HG02981 (cell line): ENCODE measurements at regions not wholly inside any gene's neighbourhood (a gene's known extent, or its start where the extent isn't known, plus 50 kb on each side); places are given as distances from the start of the nearest gene placed in this dataset.
"Not testable (repeated sequence)": the region's sequence is repeated elsewhere in the genome, so short reads cannot be mapped to it uniquely, and the experiment has no call there.

Experiments used
- ATAC-seq: cut with Tn5 transposase; IDR thresholded peaks from one replicate; pipeline ENCODE4 v1.9.1; 2021; ENCODE audit warnings: mild to moderate bottlenecking, moderate library complexity; ENCODE audit not compliant: unreplicated experiment

DNA sequence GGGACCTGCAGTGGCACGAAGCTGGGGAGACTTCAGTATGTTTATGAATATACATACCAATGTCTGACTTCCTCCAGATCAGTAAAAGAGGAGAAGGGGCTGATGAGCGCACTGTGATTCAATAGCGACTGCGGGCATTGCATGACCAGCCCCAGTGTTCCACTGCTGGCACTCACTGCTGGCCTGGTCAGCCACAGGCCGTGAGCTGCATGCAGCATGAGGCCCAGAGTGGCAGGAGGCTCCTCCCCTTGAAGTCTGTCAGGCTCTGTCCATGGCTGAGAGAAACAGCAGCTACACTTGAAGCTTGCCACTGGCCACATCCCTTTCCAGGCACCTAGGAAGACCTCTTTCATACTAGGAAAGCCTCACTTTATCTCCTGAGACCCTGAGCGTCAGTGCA is 265.9 kb upstream of the CDYL start:
- ATAC-seq, result no peak

DNA sequence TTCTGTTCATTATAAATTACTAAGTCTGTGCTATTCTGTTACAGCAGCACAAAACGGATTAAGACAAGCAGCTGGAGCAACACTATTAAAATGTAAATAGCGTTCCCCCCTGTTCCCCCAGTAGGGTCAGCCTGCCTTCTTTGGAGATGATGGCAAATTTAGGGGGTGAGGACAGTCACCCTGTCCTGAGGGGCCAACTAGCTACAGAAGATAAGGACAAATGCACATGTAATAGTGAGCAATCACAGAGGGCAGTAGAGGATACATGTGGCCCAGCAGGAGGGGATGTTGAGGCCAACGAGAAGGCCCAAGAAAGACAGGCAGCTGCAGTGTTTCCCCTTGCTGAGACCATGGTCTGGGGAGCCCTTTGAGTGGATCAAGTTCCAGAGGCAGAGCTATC is 266.7 kb upstream of the CDYL start:
- no peak for ATAC-seq

GRCh38 chr6:4506792-4507191 is 269.4 kb upstream of the CDYL start:
- ATAC-seq, result no peak

DNA sequence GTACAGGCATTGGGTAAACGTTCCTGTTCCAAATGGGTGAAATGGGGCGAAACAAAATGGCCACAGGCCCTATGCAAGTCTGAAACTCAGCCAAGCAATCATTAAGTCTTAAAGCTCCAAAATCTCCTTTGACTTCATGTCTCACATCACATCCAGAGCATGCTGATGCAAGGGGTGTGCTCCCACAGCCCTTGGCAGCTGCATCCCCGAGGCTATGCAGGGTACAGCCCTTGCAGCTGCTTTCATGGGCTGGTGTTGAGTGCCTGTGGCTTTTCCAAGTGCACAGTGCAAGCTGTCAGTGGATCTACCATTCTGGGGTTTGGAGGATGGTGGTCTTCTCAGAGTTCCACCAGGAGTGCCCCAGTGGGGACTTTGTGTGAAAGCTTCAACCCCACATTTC is 270.0 kb upstream of the CDYL start:
- no peak for ATAC-seq

DNA sequence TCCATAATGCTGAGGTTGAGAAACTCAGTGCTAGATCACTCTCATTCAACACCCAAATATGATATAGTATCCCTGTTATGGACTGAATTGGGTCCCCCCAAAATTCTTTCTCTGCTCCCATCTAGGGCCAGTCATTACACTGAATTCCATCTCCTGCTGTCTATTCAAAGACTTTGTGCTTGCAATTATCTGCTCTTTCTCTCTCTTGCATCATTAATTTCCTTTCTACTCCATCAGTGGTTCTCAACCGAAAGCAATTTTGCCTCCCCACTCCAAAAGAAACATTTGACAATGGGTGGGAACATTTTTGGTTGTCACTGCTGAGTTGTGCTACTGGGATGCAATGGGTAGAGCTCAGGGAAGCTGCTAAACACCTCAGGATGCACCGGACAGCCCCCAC is 271.5 kb upstream of the CDYL start:
- ATAC-seq, result no peak

- ATAC-seq, result no peak
These were observed 272.5 kb upstream of the CDYL start for GRCh38 chr6:4503700-4504099.

- ATAC-seq, result no peak
These were observed 279.9 kb upstream of the CDYL start for GRCh38 chr6:4496284-4496683.

- no peak for ATAC-seq
These were observed 284.5 kb upstream of the CDYL start for GRCh38 chr6:4491501-4492260.

- ATAC-seq, result no peak
These were observed 286.7 kb upstream of the CDYL start for GRCh38 chr6:4489538-4489937.

- ATAC-seq, result no peak
These were observed 287.8 kb upstream of the CDYL start for GRCh38 chr6:4488389-4488788.

- ATAC-seq, result no peak
These were observed 288.7 kb upstream of the CDYL start for GRCh38 chr6:4487538-4487937.

DNA sequence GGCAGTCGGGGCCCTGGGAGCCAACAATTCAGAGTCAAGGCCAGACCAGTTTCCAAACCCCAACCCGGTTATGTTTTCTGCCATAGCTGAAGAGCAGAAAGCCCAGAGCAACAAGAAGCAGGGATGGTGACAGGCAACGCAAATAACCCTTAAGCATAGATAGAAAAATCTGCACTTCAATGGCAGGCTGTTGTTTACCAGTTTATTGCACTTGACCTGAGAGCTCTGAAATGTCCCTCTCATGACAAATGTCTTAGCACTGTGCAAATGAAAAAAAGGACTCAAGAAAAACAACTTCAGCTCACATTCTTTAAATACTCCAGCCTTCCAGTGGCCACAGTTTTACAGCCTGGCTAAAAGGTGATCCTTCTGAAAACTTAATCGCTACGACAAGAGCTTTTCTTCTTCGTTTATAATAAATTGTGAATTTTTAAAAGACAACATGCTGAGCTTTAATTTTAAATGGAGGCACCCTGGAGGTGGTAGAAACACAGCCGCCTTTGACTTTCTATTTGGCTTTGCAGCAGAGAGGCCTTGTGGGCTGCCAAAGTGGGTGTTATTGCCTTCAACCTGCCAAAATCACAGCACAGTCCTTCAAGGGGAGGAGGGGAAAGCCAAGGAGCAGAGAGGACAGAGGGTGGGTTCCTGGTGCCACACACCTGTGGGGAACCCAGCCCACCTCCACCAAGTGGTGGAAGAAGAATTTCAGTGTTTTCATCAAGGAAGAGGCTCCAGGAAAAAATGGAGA is 289.5 kb upstream of the CDYL start:
- ATAC-seq, result no peak

GRCh38 chr6:4485735-4486134 is 290.5 kb upstream of the CDYL start:
- ATAC-seq, result no peak

DNA sequence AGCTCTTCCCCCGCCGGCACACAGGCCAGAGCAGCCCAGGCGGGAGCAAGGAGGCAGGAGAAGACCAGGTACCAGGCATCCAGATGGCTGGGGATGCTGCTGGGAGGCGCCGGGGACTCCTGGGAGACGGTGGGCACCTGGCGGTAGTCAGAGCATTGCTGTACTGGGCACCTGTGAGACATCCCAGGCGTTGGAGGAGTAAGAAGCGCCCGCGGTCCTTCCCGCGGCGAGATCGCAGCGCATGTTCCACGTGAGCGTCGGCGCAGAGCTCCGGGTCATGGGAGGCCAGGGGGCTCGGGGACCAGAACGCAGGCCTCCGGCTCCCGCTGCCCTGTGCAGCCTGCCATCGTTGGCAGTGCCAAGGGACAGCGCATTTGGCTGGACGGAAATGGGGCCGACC is 293.7 kb upstream of the CDYL start:
- ATAC-seq, result no peak

DNA sequence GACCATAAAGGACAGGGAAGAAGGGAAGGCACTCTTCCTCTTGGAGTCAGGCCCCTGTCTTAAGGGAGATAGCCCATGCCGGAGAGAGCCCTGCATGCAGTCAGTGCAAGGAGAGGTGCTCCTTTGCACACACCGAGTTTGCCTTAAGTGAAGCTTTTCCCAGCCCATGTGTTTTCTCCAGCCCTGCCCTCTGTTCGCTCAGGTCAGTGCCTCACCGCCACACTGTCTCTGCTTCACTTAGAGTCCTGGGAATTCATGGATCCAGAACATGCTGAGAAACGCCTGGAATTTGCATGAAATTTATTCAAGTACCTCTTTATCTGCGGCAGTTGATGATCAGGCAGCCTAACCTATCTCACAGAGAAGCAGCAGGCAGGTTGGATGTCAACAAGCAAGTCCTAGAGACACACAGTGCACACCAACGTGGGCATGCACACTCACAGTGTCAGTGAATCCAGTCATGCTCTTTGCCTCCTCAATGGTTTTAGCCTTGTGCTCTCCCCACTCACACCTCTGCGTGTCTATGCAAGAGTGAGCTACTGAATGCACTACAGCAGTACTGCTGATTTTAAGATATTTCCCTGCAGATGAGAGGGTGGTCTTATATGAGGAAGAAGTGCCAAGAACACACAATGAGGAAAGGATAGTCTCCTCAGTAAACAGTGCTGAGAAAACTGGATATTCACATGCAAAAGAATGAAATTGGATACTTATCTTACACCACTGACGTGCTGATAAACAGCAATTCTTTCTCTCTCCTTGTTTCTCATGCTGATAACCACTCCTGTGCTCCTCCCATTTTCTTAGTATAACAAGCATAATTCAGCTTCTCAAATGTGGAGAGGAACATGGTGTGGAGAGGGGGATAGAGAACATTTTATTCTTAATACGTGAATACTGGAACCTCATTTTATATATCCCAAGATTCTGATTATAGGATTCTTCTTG is 295.1 kb upstream of the CDYL start:
- no peak for ATAC-seq

DNA sequence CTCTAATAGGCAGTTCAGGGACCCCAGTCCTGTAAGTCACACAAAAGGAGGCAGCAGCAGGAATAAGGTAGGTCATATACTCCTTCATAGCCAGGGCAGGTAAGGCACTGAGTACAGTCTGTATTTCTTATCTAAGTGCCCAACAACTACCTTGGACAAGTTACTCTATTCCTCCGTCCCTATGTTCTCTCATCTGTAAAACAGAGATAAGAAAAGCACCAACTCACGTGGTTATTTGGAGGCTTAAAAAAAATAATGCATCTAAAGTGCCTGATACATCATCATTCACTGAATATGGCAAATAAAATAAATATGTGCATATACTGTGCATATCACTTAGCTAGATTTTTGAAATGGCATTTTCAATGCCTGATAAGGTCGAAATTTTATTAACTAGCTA is 298.1 kb upstream of the CDYL start:
- no peak for ATAC-seq

- ATAC-seq, result no peak
These were observed 301.4 kb upstream of the CDYL start for GRCh38 chr6:4474810-4475209.

DNA sequence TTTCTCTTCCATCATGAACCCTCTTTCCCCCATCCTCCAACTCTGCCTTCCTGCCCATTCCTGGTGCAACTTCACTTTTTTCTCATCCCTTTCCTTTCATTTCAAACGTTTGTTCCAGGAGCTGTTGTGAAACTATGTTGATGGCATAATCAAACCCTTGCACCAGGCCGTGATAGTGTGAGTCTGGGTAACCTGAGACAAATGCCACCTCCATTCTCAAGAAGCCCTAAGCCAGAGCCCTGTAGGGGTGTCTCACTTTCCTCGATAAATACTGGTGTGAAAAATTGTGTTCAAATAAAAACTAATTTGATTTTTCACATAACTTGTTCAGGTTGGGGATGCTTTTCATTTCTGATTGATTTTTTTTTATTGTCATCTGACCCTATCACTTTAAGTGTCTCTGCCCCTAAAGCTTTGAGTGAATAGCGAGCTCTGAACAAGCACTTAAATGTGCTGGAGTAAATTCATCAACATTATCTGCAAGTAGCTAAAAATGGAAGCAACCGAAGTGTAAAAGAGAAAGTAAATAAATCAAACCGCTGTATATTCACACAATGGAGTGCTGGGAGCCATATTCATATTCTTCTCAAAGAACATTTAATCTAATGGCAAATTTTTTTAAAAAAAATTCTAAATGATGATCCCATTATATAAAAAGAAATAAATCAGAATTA is 303.1 kb upstream of the CDYL start:
- ATAC-seq, result no peak

DNA sequence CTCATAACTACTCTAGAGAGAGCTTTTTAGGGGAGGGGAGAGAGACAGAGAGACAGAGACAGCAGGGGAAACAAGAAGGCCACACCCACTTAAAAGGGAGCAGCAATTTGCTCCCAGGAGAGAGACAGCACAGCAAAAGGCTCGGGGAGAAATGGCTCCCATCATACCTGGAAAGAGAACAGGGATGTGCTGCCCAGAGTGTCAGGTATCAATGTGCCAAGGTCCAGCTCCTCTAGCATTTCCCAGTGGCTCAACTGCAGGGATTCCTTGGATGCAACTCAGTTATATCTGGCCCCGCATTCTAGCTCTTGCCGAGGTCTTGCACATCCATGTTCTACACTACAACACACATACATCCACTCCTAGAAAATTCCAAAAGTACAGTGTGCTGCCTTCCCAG is 304.0 kb upstream of the CDYL start:
- no peak for ATAC-seq

DNA sequence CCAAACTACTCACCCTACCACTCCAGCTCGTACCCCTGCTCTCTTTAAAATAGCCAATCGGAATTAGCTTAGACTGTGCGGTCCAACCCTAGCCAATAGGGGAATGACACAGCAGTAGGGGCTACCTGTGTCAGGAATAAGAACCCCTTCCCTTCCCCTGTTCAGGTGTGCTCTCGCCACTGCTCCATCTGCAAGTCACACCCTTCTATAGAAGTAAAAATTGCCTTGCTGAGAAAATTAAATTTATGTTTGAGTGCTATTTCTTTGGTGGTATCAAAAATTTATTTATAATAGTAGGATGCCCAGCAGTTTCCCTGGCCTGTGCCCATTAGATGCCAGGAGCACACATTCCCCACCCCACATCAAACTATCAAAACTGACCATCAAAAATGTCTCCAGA is 304.7 kb upstream of the CDYL start:
- not testable (repeated sequence) for ATAC-seq

- ATAC-seq, result no peak
These were observed 305.4 kb upstream of the CDYL start for GRCh38 chr6:4470698-4471210.
